SU-DHL-6 (cell line): ENCODE measurements at regions not wholly inside any gene's neighbourhood (a gene's known extent, or its start where the extent isn't known, plus 50 kb on each side); places are given as distances from the start of the nearest gene placed in this dataset.

Experiments used
- CTCF ChIP-seq: fragments of 200-600 bp; sonication (generic); IDR thresholded peaks from one replicate; pipeline ENCODE4 v1.5.1; 2017; ENCODE audit warnings: antibody characterized with exemption, mild to moderate bottlenecking, low read length, moderate library complexity; ENCODE audit not compliant: insufficient read depth, poor library complexity, severe bottlenecking
- EZH2phosphoT487 ChIP-seq: fragments of 200-600 bp; sonication (generic), shearing (Covaris generic); conservative IDR thresholded peaks from 2 replicates; pipeline ENCODE4 v1.6.1; 2018; ENCODE audit warnings: mild to moderate bottlenecking, antibody characterized with exemption, low read length, moderate library complexity, mixed read lengths

- TF ChIP-seq CTCF (no peak), EZH2phosphoT487 (no peak)
These were observed 1148.5 kb upstream of the AUTS2 start for GRCh38 chr7:68449816-68450215.
